Fibroblast of upper back skin (primary cell): ENCODE measurements at regions not wholly inside any gene's neighbourhood (a gene's known extent, or its start where the extent isn't known, plus 50 kb on each side); places are given as distances from the start of the nearest gene placed in this dataset.
A peak's percentile ranks its signal among the peaks of the same experiment; 100 is the strongest.
"Not testable (repeated sequence)": the region's sequence is repeated elsewhere in the genome, so short reads cannot be mapped to it uniquely, and the experiment has no call there.

Source experiments
- DNase-seq: peaks from one replicate; pipeline ENCODE4 v3.0.0-alpha.2; 2013

GRCh38 chr11:123344188-123344587, 85.9 kb upstream of the GRAMD1B start:
- DNase-seq: not testable (repeated sequence)

GRCh38 chr11:123338997-123339752, 90.9 kb upstream of the GRAMD1B start:
- no peak for DNase-seq

- DNase-seq: no peak
Observed at GRCh38 chr11:123338266-123338800, 91.7 kb upstream of the GRAMD1B start.

GRCh38 chr11:123334925-123335324, 95.1 kb upstream of the GRAMD1B start:
- no peak for DNase-seq

- not testable (repeated sequence) for DNase-seq
Observed at GRCh38 chr11:123332577-123332976, 97.5 kb upstream of the GRAMD1B start.

GRCh38 chr11:123330948-123331347, 99.1 kb upstream of the GRAMD1B start:
- DNase-seq: no peak

GRCh38 chr11:123330471-123330870, 99.6 kb upstream of the GRAMD1B start:
- DNase-seq: no peak

GRCh38 chr11:123330071-123330470, 100.0 kb upstream of the GRAMD1B start:
- no peak for DNase-seq

GRCh38 chr11:123328281-123328867, 101.7 kb upstream of the GRAMD1B start:
- DNase-seq: no peak

GRCh38 chr11:123325533-123325932, 104.5 kb upstream of the GRAMD1B start:
- DNase-seq: no peak

GRCh38 chr11:123323568-123323967, 106.5 kb upstream of the GRAMD1B start:
- no peak for DNase-seq

GRCh38 chr11:123321636-123322035, 108.4 kb upstream of the GRAMD1B start:
- DNase-seq: peak; percentile 16

- no peak for DNase-seq
Observed at GRCh38 chr11:123318623-123319022, 111.4 kb upstream of the GRAMD1B start.

GRCh38 chr11:123318132-123318531, 111.9 kb upstream of the GRAMD1B start:
- not testable (repeated sequence) for DNase-seq

- DNase-seq: peak; percentile 58
Observed at GRCh38 chr11:123316003-123316402, 114.1 kb upstream of the GRAMD1B start.

GRCh38 chr11:123314972-123315371, 115.1 kb upstream of the GRAMD1B start:
- no peak for DNase-seq

GRCh38 chr11:123313262-123313661, 116.8 kb upstream of the GRAMD1B start:
- no peak for DNase-seq

GRCh38 chr11:123308077-123308476, 113.0 kb upstream of the CLMP start:
- peak; percentile 91 for DNase-seq

GRCh38 chr11:123307276-123307675, 112.2 kb upstream of the CLMP start:
- DNase-seq: no peak

GRCh38 chr11:123306531-123306930, 111.5 kb upstream of the CLMP start:
- DNase-seq: no peak

- no peak for DNase-seq
Observed at GRCh38 chr11:123305601-123306375, 110.7 kb upstream of the CLMP start.

GRCh38 chr11:123304828-123305466, 109.9 kb upstream of the CLMP start:
- no peak for DNase-seq

- no peak for DNase-seq
Observed at GRCh38 chr11:123303924-123304323, 108.9 kb upstream of the CLMP start.
